Stimulated activated CD8-positive, alpha-beta memory T cell treated with anti-CD3 and anti-CD28 coated beads, Interleukin-7, amount 100 ng/mL, for 24 hours (primary cell): ENCODE measurements at regions not wholly inside any gene's neighbourhood (a gene's known extent, or its start where the extent isn't known, plus 50 kb on each side); places are given as distances from the start of the nearest gene placed in this dataset.

Source experiments
- DNase-seq: peaks from one replicate; pipeline ENCODE4 v3.0.0-alpha.2; 2020; ENCODE audit warnings: low read depth

DNA sequence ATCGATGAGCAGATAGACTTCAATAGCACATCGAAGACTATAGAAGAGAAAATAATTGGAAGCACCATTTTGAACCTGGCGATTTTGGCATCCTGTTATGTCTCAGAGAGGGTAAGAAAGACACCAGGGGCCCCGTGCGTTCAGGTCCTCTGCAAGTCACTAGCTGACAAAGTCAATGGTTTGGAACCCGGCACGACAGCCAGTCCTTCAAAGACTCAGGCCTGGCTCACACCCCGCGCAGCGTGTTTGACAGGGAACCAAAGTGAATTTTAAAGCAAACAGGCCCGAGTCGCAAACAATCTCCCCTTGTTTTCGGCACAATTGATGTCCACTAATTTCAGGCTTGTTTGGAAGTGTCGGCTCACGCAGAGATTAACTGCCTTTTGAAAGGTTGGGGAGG lies 716.6 kb downstream of the BRD1 start:
- DNase-seq: no peak

DNA sequence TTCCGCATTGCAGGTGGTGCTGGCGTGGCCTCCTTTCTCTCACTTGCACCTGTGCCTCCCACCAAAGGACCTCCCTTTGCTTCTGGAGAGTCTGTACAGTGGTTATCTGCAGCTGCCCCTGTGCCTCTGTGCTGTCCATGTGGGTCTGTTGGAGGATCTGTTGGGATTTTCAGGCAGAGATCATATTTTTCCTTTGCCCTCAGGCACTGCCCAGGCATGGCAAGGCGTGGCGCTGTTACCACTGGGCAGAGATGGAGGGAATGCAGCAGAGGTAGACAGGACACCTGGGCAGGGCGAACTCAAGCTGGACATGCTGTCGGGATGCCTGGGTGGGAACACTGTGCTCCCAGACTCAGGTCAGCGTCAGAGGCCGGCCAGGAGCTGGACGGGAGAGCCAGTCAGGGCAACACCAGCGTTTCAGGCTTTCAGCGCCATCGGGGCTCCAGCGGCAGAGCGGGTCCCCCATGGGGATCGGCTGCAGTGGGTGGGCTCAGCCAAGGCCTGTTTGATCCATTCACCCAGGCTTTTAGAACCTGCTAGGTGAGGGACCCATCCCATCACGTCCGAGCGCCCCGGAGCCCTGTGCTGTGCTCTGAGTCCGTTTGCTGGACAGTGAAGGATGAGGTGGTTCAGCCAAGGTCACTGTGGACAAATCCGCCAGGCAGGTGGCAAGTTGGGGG lies 718.9 kb downstream of the BRD1 start:
- DNase-seq: no peak

DNA sequence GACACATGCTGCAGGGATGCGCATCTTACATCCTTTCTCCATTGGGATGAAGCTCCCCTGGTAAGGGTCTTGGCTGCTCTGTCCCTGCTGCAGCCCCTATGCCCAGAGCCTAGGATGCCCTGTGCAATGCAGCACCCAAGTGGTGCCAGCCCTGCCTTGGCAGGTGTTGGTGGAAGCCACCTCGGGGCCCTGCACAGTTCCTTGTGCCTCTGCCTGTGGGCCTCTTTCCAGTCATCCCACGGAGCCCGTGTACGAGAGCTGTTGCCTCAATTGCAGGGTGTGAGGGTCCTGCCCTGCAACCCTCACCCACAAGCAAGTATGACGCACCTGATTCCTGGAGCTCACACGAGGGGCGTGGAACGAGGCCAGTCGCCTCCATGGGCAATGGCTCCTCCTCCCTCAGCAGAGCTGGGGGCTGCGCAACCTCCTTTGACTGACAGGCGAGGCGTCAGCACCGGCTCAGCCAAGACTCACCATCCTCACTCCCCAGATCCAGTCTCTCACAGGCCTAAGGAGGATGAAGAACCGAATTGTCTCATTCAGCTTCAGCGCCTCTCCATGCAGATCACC lies 719.6 kb downstream of the BRD1 start:
- DNase-seq: no peak

DNA sequence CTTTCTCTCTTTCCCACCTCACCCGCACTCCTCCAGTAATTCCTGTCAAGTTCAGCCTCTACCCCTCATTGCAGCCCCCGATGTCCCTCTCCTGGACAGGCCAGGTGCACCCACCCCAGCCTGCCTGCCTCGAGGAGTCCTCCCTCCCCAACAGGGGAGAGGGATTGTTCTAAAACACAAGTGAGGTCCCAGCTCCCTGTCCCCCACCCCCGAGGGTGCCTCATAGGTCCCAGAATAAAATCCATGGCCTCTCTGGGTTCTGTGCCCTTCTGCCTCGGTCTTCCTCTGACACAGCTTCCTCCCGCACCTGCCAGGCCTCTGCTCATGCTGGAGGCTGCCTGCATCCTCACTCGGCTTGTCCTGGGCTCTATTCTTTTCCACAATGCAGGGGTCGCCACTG lies 720.1 kb downstream of the BRD1 start:
- no peak for DNase-seq

DNA sequence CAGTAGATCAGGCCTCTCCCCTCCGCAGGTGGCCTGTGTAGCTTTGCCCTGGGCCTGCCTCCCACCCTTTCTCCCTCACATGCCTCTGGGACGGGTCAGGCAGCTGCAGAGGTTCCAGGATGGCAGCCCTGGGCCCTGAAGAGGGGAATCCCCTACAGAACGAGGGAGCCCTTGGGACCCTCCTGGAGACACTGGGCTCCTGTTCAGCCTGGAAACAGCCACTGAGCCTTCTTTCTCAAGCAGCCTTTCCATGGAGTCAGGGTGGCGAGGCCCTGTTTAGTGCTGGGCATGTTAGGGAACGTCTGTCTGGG lies 720.9 kb downstream of the BRD1 start:
- DNase-seq: no peak

DNA sequence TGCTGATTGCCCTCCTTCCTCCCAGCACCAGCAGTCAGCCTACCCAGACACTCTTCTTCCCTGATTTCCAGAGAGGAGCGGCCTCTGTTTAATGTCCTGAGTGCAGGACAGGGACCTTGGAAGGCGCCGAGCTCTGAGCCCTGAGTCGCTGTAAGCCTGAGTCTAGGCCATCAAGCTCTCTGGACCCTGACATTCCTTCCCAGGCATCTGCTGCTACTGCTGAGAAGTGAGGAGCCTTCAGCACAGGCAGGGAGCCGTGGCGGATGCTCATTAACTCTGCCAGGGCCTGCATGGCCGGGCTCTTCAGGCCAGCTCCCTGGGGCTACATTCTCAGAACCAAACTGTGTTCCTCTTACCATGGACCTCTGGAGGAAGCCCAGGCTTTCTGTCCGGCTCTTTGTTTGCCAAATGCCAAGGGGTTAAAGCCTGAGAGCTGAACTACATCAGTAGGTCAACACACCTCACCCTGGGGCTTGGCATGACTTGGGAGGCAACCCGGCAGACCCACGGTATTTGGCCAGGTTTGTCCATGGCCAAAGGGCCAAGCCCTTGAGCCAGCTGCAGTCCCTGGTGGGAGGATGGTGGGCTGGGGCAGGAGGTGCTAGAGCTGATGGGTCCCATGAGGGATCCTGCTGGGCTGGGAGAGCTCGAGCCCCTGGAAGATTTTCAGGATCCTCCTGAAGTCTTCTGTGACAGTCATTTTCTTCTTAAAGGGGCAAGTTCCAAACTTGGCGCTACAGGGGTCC lies 721.4 kb downstream of the BRD1 start:
- no peak for DNase-seq

DNA sequence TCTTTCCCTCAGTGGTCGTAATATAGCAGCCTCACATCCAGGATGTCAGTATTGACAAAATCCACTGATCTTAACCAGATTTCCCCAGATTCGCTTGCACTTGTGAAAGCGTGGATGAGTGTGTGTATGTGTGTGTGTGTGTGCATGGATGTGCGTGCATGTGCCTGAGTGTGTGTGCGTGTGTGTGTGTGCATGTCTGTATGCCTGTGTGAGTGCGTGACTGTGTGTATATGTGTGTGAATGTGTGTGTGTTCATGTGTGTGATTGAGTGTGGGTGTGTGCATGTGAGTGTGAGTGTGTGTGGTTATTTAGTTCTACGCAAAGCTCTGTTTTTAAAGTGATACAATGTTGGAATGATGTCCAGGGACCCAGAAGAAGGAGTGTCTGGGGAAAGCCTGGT lies 723.2 kb downstream of the BRD1 start:
- DNase-seq: no peak

DNA sequence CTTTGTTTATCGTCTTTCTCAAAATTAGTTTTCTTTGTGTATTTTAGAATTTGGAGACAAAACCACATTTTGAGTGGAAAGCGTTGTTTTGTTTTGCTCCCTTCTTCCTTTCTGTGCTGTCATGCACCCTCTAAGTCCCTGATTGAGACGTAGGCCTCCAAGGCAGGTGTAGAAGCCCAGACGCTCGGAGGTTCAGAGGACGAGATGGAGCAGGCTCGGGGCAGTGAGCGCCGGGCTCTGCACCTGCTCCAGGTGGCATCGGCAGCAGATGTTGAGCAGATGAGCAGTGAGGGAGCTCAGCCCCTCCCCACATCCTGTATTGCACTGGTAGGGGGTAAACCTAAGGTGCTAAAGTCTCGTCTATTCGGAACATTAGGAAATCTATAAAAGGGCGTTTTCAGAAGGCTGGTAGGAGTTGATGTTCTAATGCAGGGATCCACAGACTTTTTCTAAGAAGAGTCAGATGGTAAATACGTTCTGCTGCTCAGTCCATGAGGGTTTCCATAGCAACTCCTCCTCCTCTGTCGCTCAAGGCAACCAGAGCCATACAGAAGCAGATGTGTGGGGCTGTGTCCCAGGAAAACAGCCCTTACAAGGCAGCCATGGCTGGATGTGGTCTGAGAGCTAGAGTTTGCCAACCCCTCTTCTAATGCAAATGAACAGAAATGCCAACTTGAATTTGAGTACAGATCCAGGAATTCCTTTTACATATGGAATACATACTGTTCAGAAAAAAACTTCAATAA lies 724.2 kb downstream of the BRD1 start:
- no peak for DNase-seq

DNA sequence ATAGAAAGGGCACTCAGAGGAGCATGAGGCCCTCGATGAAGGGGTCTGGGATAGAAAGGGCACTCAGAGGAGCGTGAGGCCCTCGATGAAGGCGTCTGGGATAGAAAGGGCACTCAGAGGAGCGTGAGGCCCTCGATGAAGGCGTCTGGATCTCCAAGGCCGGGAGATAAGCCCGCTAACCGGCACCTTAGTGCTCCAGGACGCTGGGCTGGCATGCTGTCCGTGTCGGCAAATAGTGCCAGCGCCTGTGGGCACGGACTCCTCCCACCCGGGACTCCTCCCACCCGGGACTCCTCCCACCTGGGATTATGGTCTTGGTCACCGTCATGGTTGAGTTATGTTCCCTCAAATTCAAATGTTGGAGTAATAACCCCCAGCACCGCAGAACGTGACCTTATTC lies 725.3 kb downstream of the BRD1 start:
- no peak for DNase-seq

DNA sequence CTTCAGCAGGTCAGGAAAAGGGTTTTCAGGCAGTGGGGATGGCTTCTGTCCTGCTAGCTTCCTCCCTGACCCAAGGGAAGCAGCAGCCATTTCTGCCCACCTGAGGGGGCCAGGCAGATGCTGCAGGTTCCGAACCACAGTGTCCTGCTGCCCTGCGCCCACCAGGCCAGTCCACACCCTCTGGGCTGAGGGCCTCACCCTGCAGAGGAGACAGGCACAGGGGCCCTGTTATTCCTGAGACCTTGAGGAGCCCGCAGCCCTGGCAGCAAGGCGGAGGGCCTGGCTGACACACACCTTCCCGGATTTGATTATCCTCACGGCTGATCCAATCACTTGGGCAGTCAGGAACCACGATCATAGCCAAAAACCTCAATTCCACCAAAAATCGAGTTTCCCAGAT lies 725.8 kb downstream of the BRD1 start:
- DNase-seq: no peak

DNA sequence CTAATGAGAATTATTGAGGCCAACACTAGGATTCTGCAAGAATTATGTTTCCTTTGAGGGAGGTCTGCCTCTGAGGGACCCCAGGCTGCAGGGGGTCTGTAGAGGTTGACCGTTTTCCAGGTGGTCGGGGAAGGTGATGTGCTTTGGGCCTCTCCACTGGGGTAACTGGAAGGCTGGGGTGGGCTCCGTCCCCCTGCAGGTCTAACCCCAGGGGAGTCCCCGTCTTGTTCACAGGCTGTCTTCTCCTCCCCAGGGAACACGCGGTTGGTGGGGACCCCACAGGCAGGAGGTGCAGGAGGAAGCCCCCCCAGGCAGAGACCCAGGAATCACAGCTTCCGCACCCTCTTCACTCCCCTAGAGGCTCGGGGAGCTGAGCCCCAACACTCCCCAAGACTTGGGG lies 726.4 kb downstream of the BRD1 start:
- DNase-seq: no peak

DNA sequence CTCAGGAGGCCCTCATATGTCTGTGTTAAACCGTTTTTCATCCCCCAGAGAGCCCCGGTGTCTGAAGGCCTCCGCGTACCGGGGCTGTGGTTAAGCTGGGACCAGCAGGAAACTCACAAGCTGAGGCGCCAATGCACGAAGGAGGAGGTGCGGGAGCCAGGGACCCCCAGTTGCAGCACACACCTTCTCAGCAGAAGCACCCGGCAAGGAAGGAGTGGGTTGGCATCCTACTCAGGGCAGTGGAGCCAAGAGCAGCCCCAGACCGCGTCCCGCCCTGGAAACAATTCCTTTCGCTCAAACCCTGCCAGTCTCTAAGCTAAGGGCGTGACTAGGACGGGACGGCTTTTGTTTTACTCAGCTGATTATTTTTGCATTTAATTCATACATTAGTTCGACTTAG lies 726.9 kb downstream of the BRD1 start:
- no peak for DNase-seq

DNA sequence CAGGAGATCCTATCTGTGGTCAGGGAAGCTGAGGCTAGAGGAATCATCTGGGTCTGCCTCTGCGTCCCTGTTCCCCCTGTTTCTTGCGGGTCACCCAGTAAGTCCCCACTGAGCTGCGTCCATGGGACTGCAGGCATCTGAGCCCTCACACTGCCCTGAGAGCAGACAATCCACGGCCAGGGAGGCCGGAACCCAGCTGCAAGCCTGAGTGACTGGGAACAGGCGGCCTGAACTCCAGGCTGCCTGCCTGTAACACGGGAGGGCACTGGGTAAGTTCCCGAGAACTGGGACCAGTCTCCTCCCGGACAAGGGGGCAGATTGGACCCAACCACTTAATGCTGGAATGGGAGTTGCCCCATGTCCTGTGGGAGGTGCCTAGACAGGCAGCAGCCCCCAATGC lies 727.4 kb downstream of the BRD1 start:
- no peak for DNase-seq

DNA sequence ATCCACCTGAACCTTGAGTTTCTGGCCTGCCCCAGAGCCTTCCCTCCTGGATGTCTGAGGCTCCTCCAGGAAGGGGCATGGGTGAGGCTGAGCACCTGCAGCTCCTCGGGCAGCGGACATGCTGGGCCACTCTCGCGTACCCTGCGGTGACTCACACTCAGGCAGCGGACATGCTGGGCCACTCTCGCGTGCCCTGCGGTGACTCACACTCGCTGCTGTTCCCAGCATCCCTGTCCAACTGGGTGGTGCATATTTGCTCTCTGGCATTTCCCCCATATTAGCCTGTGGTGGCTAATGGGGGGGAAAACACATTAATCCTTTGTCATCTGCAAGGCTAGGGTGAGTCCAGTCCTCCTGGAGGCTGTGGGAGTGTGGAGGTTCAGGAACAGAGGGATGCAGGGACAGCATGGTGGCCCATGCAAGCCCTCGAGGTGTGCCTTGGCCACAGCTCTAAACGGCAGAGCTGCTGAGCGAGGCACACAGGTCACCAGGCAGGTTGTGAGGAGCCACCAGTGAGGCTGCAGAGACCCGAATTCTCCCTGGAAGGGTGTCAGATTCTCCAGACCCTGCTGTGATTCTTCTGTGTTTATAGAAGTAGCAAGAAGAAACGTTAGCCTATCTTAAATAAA lies 728.1 kb downstream of the BRD1 start:
- DNase-seq: no peak

DNA sequence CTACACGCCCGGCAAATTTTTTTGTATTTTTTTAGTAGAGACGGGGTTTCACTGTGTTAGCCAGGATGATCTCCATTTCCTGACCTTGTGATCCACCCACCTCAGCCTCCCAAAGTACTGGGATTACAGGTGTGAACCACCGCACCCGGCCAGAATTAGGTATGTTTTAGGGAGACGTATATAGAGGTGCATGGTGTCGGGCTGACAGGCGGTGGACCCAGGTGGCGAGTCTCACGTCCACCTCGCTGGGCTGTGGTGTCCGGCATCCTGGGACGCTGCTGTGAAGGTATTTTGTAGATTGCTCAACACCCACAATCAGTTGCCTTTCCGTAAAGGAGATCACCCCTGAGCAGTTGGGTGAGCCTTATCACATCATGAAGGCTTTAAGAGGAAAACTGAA lies 728.6 kb downstream of the BRD1 start:
- DNase-seq: no peak

DNA sequence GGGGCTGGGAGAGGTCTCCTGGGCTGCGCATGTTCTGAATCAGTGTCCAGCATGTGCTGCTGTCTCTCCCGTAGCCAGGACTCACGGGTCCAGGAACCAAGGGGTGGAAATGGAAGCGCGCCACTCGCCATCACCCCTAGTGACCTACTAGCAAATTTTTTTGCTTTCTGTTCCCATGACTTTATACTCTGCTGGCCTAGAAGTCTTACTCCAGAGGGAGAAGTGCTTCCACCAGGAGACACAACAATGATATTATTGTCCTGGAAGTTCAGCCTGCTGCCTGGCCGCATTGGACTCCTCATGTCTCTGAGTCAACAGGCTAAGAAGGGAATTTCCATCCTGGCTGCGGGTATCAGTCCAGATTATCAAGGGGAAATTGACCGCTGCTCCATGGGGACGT lies 729.7 kb downstream of the BRD1 start:
- DNase-seq: no peak

DNA sequence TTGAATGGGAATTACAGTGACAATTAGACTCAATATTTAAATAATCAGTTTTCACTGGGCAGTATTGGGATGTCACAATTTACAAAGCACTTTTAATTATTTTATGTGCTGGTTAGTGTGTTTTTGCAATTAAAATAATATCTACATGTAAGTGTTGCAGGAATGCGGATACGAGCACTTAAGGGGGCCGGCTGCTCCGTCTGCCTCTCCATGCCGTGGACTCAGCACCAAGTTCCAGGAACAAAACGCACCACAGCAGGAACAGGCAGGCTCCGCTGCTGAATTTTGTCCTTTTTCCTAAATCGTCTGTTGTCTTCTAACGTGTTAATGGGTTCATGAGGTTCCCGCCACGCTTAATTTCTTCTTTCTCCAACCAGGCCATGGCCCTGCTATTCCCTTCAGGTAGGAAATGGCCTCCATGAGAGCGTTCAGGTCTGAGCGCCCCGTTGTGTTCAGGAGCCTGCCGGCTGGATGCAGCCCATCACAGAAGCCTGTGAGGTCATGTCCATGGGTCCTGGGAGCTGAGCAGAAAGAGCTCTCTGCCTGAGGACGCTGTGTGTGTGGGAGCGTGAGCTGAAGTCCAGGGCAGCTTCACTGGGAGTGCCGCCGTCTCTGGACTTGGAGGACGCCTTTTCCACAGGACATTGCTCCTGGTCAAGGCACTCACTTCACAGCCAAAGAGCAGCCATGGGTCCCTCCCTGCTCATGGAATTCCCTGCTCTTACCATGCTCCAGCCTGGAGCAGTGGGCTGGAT lies 730.3 kb downstream of the BRD1 start:
- DNase-seq: no peak

DNA sequence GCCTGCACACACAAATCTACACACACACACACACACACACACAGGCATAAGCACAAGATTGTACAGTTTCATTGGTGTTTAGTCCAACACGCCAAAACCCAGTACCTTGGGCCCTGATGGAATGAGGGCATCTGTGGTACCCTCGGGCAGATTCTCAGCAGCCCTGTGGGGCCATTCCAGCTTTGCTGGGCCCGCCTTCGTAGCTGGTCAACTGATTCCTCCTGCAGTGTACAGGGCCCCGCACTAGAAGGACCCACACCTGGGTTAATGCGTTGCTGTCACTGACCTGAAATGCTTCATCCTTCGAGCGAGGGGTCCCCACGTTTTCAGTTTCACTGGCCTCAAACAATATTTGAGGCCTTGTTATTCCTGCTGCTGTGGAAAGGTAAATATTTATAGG lies 731.2 kb downstream of the BRD1 start:
- DNase-seq: no peak

DNA sequence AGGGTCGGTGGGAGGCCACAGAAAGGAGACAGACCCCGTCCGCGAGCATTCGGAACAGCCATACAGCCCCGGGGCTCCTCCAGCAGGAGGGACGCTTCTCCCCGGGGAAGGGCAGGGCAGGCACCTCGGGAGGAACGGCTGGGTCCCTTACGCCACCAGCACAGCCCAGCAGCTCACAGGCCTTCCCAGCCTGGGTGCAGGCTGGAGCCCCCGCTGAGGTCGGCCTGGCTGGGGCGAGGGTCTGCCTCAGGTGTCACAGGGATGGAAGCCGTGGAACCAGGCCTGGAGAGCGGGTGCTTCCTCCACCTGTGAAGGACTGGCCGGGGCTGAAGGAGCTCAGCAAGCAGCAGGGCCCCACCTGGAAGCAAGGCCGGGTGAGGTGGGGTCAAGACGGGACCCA lies 732.3 kb downstream of the BRD1 start:
- DNase-seq: no peak

DNA sequence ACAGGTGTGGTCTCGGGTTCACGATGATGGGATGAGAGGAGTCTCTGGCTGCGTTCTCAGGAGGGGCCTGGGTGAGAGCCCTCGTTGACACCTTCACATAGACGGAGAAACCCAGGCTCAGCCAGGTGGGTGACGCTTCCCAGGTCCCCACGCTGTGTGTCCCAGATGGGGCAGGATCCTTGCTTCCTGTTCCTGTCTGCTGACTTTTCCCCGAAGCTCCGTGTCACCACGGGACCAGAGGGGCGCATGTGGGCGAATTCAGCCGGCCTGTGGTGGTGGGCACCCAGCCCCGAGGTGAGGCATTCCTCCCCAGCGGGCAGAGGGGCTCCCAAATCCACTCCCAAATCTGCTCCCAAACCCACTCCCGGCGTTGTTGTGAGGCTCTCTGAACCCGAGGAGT lies 732.8 kb downstream of the BRD1 start:
- DNase-seq: no peak

DNA sequence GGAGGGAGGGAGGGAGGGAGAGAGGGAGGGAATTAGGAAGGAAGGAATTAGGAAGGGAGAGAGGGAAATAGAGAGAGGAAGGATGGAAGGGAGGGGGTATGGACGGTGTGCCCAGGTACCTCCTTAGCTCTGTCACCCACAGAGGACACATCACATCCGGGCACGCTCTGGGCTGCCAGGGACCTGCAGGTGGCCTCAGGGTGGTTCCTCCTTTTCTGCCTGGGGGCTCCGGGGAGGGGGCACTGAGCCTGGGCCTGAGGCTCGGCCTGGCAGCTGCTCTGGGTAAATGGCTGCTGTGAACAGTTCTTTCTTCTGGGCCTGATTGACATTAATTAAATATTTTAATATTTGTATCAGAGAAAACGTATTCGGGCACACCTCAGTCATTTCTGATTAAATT lies 733.5 kb downstream of the BRD1 start:
- DNase-seq: no peak
